ENCODE measurements at regions not wholly inside any gene's neighbourhood (a gene's known extent, or its start where the extent isn't known, plus 50 kb on each side); places are given as distances from the start of the nearest gene placed in this dataset.

- TF ChIP-seq CTCF (conservative IDR thresholded peaks at IDR 0.05) (no peak), ZFX (IDR thresholded peaks at IDR 0.05) (no peak)
Measured at GRCh38 chr3:96039632-96040031, 774.8 kb upstream of the EPHA6 start.

Measured in C4-2B (cell line).